Gastrocnemius medialis (tissue), 4 donors: ENCODE measurements at regions not wholly inside any gene's neighbourhood (a gene's known extent, or its start where the extent isn't known, plus 50 kb on each side); places are given as distances from the start of the nearest gene placed in this dataset.

Experiments
- ATAC-seq, 2 donors: fragments of 150-250 bp; one replicate each; pipeline ENCODE4 v1.9.1; 2016
- DNase-seq, 2 donors: peaks; one replicate each; pipeline ENCODE4 v3.0.0-alpha.2; 2019
- H3K27ac ChIP-seq, 4 donors: fragments of 200-600 bp; sonication (generic); 1 replicate in 1 of 4; 2 replicates in 3 of 4; pipeline ENCODE4 v1.5.1; 2016 to 2018; ENCODE audit warnings: mild to moderate bottlenecking in 2 of 4, moderate library complexity in 1 of 4
- H3K27me3 ChIP-seq, 3 donors: fragments of 200-600 bp; sonication (generic) in 2 of 3; 1 replicate in 1 of 3; 2 replicates in 2 of 3; pipeline versions ENCODE4 v1.5.1 to v1.6.0; 2016 to 2019; ENCODE audit warnings: mild to moderate bottlenecking in 1 of 3, moderate library complexity in 1 of 3
- H3K36me3 ChIP-seq, 2 donors: fragments of 200-600 bp; sonication (generic) in 1 of 2; one replicate each; pipeline ENCODE4 v1.5.1; 2017 to 2018
- H3K4me1 ChIP-seq, 2 donors: fragments of 200-600 bp; sonication (generic) in 1 of 2; one replicate each; pipeline ENCODE4 v1.5.1; 2016 to 2017; ENCODE audit warnings: mild to moderate bottlenecking in 2 of 2
- H3K4me3 ChIP-seq, 4 donors: fragments of 200-600 bp; sonication (generic) in 3 of 4; 1 replicate in 1 of 4; 2 replicates in 3 of 4; pipeline ENCODE4 v1.5.1; 2016 to 2019; ENCODE audit warnings: mild to moderate bottlenecking in 2 of 4
- H3K9me3 ChIP-seq, 3 donors: fragments of 200-600 bp; sonication (generic) in 2 of 3; 1 replicate in 1 of 3; 2 replicates in 2 of 3; pipeline ENCODE4 v1.5.1; 2016 to 2019
- POLR2A ChIP-seq, 2 donors: fragments of 450-650 bp; IDR thresholded peaks; one replicate each; pipeline ENCODE4 v1.6.1; 2017; ENCODE audit warnings: antibody characterized with exemption in 2 of 2, mild to moderate bottlenecking in 2 of 2, moderate library complexity in 2 of 2
- in situ Hi-C, 4 donors: fragments of 200-750 bp; cut with MboI; loops; one replicate each; pipeline versions ENCODE4 v1.15.0 to v1.8.0; 2017; ENCODE audit warnings: low sequenced_read_pairs in 4 of 4
- intact Hi-C: fragments of 100-400 bp; cut with DNase I; formaldehyde crosslinking; loops from one replicate; pipeline ENCODE4 v1.15.1; 2023; ENCODE audit warnings: low total_unique reads
- TF ChIP-seq, protein P1 (sequence below), 5 experiments: fragments of 450-650 bp in 3 of 5; fragments of 200-600 bp in 2 of 5; sonication (generic) in 2 of 5; IDR thresholded peaks in 4 of 5; conservative IDR thresholded peaks in 1 of 5; 1 replicate in 4 of 5; 2 replicates in 1 of 5; pipeline ENCODE4 v1.5.1; 2016 to 2019; ENCODE audit warnings: antibody characterized with exemption in 5 of 5, mild to moderate bottlenecking in 3 of 5, moderate library complexity in 3 of 5

- no peaks in the 10 kb centered on the region for H3K4me1 ChIP-seq
- no peaks in the 10 kb centered on the region for H3K36me3 ChIP-seq
- H3K4me3 ChIP-seq, result no peak overlapping the region
- no peaks in the 10 kb centered on the region for H3K9me3 ChIP-seq
- no peaks in the 10 kb centered on the region for H3K27me3 ChIP-seq
- in situ Hi-C loops (no loop called here), intact Hi-C loops (no loop called here)
- no peak overlapping the region for H3K27ac ChIP-seq
- TF ChIP-seq POLR2A (IDR thresholded peaks at IDR 0.05), result no peak
- TF ChIP-seq, protein P1, sequence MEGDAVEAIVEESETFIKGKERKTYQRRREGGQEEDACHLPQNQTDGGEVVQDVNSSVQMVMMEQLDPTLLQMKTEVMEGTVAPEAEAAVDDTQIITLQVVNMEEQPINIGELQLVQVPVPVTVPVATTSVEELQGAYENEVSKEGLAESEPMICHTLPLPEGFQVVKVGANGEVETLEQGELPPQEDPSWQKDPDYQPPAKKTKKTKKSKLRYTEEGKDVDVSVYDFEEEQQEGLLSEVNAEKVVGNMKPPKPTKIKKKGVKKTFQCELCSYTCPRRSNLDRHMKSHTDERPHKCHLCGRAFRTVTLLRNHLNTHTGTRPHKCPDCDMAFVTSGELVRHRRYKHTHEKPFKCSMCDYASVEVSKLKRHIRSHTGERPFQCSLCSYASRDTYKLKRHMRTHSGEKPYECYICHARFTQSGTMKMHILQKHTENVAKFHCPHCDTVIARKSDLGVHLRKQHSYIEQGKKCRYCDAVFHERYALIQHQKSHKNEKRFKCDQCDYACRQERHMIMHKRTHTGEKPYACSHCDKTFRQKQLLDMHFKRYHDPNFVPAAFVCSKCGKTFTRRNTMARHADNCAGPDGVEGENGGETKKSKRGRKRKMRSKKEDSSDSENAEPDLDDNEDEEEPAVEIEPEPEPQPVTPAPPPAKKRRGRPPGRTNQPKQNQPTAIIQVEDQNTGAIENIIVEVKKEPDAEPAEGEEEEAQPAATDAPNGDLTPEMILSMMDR (IDR thresholded peaks at IDR 0.05 in 4 of 5, conservative IDR thresholded peaks at IDR 0.05 in 1 of 5), result no peak
- ATAC-seq (no peak), DNase-seq (no peak)
Measured at GRCh38 chr18:67933271-67933670, 416.8 kb upstream of the DSEL start.

DNA sequence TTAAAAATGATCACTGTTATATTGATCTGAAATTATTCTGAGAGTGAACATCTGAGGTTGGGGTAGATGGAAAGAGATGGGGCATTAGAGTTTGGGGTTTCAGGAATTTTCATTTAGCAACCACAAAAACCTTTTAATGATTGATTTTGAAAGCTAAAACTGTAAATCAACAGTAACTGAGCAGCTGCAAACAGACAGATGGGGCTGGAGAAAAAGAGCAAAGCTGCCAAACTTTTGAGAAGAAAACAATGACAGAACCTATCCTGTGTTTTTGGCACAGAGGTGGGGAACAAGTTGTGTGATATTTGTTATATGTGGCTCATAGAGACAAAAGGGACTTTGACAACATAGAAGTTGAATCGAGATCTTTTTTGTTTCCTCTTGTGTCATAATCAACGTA, 415.8 kb upstream of the DSEL start:
- ATAC-seq (no peak), DNase-seq (no peak)
- no peaks in the 10 kb centered on the region for H3K4me1 ChIP-seq
- intact Hi-C loops, result no loop called here
- H3K27me3 ChIP-seq, result no peaks in the 10 kb centered on the region
- no peak overlapping the region for H3K4me3 ChIP-seq
- H3K27ac ChIP-seq, result no peak overlapping the region
- in situ Hi-C loops, result no loop called here
- no peaks in the 10 kb centered on the region for H3K36me3 ChIP-seq
- no peak for TF ChIP-seq POLR2A (IDR thresholded peaks at IDR 0.05)
- TF ChIP-seq, protein P1 (IDR thresholded peaks at IDR 0.05 in 4 of 5, conservative IDR thresholded peaks at IDR 0.05 in 1 of 5), result no peak
- no peaks in the 10 kb centered on the region for H3K9me3 ChIP-seq

DNA sequence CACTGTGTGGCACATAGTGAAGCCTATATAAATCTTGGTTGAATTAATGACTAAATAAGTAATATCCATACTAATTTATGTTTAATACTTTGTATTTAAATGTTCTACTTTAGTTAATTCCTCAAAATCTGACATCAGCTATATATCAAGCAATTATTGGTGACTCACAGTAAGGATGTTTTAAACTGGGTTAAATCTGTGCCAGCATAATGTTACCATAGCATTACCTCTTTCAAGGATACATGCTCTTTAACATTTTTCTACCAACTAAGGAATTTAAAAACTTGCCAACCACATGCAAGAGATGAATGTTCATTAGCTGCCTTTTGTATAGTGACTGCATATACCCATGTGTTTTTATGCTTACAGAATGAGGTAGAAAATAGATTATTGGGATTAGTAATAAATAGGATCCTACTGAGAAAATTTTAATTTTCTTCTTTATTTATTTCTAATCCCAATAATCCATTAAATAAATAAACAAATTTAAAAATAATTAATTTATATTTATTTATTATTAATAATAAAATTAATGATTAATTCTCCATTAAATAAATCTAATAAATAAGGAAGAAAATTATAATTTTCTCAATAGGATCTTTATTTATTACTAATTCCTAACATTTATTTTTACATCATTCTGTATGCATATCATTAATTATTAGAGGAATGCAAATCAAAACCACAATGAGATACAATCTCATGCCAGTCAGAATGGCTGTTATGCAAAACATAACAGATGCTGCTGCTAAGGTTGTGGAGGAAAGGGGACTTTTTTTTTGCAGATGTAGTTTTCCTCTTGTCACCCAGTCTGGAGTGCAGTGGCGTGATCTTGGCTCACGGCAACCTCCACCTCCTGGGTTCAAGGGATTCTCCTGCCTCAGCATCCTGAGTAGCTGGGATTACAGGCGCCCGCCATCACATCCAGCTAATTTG, 410.7 kb upstream of the DSEL start:
- H3K9me3 ChIP-seq, result no peaks in the 10 kb centered on the region
- H3K4me3 ChIP-seq, result no peak overlapping the region
- H3K36me3 ChIP-seq, result no peaks in the 10 kb centered on the region
- H3K27ac ChIP-seq, result no peak overlapping the region
- H3K4me1 ChIP-seq, result no peaks in the 10 kb centered on the region
- intact Hi-C loops, result no loop called here
- in situ Hi-C loops, result no loop called here
- no peaks in the 10 kb centered on the region for H3K27me3 ChIP-seq
- no peak for DNase-seq
- TF ChIP-seq POLR2A (IDR thresholded peaks at IDR 0.05), result no peak
- TF ChIP-seq, protein P1 (IDR thresholded peaks at IDR 0.05 in 4 of 5, conservative IDR thresholded peaks at IDR 0.05 in 1 of 5), result no peak
- no peak for ATAC-seq

GRCh38 chr18:67924656-67925055, 408.1 kb upstream of the DSEL start:
- ATAC-seq, result no peak
- Histone ChIP-seq H3K27ac (no peak overlapping the region), H3K9me3 (no peaks in the 10 kb centered on the region), H3K27me3 (no peaks in the 10 kb centered on the region), H3K4me3 (no peak overlapping the region), H3K4me1 (no peaks in the 10 kb centered on the region), H3K36me3 (no peaks in the 10 kb centered on the region)
- TF ChIP-seq, protein P1 (IDR thresholded peaks at IDR 0.05 in 4 of 5, conservative IDR thresholded peaks at IDR 0.05 in 1 of 5), result no peak
- no peak for TF ChIP-seq POLR2A (IDR thresholded peaks at IDR 0.05)
- intact Hi-C loops, result no loop called here
- DNase-seq, result no peak
- in situ Hi-C loops, result no loop called here
